ENCODE measurements at regions not wholly inside any gene's neighbourhood (a gene's known extent, or its start where the extent isn't known, plus 50 kb on each side); places are given as distances from the start of the nearest gene placed in this dataset.

DNA sequence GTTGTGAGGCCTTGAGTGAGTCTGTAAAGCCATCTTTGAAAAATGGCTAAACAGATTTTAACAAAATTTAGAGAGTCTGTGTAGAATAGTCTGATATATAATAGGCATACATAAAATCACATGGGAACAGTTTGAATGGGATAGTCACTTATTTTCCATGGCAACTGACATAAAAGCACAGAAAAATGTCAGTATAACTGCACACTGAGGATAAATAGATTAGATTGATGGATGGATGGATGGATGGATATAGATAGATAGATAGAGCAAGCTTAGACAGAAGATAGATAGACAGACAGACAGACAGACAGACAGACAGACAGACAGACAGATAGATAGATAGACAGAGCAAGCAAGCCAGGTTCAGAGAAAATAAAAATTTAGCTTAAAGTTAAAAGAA, 660.2 kb upstream of the API5 start:
- Histone ChIP-seq H3K27ac (ENCODE audit: low read length) (peak overlapping the region; percentile 23), H3K27me3 (ENCODE audit: insufficient read depth, low read depth, low read length) (no peaks in the 10 kb centered on the region), H3K9ac (ENCODE audit: low read length) (no peak overlapping the region), H3K9me2 (ENCODE audit: insufficient read depth, low read length) (no peaks in the 10 kb centered on the region), H3K79me2 (replicated peaks; ENCODE audit: insufficient read depth, low read length) (no peaks in the 10 kb centered on the region), H3F3A (ENCODE audit: insufficient read depth, low read length, poor library complexity, severe bottlenecking) (no peaks in the 10 kb centered on the region), H3K4me3 (ENCODE audit: low read length) (peak overlapping the region; percentile 41), H2AFZ (ENCODE audit: low read depth, low read length) (no peak overlapping the region), H4K20me1 (ENCODE audit: insufficient read depth) (no peaks in the 10 kb centered on the region), H3K9me3 (ENCODE audit: low read length) (no peaks in the 10 kb centered on the region), H3K36me3 (ENCODE audit: insufficient read depth, low read length) (no peaks in the 10 kb centered on the region), H3K4me2 (ENCODE audit: low read length) (peak overlapping the region; percentile 21)
- TF ChIP-seq EP300 (conservative IDR thresholded peaks at IDR 0.05; ENCODE audit: poor library complexity, severe bottlenecking) (peak; percentile 100), CTCF (IDR thresholded peaks at IDR 0.05; ENCODE audit: poor library complexity, severe bottlenecking) (no peak), POLR2AphosphoS5 (IDR thresholded peaks at IDR 0.05) (peak; percentile 93), RAD21 (conservative IDR thresholded peaks at IDR 0.05) (no peak), EZH2 (IDR thresholded peaks at IDR 0.05; ENCODE audit: borderline replicate concordance, insufficient read depth, low read length, poor library complexity, severe bottlenecking) (no peak), MXI1 (conservative IDR thresholded peaks at IDR 0.05; ENCODE audit: poor library complexity, severe bottlenecking) (no peak)
- TF ChIP-seq, protein P1, sequence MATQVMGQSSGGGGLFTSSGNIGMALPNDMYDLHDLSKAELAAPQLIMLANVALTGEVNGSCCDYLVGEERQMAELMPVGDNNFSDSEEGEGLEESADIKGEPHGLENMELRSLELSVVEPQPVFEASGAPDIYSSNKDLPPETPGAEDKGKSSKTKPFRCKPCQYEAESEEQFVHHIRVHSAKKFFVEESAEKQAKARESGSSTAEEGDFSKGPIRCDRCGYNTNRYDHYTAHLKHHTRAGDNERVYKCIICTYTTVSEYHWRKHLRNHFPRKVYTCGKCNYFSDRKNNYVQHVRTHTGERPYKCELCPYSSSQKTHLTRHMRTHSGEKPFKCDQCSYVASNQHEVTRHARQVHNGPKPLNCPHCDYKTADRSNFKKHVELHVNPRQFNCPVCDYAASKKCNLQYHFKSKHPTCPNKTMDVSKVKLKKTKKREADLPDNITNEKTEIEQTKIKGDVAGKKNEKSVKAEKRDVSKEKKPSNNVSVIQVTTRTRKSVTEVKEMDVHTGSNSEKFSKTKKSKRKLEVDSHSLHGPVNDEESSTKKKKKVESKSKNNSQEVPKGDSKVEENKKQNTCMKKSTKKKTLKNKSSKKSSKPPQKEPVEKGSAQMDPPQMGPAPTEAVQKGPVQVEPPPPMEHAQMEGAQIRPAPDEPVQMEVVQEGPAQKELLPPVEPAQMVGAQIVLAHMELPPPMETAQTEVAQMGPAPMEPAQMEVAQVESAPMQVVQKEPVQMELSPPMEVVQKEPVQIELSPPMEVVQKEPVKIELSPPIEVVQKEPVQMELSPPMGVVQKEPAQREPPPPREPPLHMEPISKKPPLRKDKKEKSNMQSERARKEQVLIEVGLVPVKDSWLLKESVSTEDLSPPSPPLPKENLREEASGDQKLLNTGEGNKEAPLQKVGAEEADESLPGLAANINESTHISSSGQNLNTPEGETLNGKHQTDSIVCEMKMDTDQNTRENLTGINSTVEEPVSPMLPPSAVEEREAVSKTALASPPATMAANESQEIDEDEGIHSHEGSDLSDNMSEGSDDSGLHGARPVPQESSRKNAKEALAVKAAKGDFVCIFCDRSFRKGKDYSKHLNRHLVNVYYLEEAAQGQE (IDR thresholded peaks at IDR 0.05; ENCODE audit: borderline replicate concordance) = peak; percentile 41

- Histone ChIP-seq H3K79me2 (replicated peaks; ENCODE audit: insufficient read depth, low read length) (no peaks in the 10 kb centered on the region), H3K9me3 (ENCODE audit: low read length) (no peaks in the 10 kb centered on the region), H3K4me3 (ENCODE audit: low read length) (no peak overlapping the region), H3K9ac (ENCODE audit: low read length) (no peak overlapping the region), H2AFZ (ENCODE audit: low read depth, low read length) (no peak overlapping the region), H3K27ac (ENCODE audit: low read length) (no peak overlapping the region), H3K27me3 (ENCODE audit: insufficient read depth, low read depth, low read length) (no peaks in the 10 kb centered on the region), H3K9me2 (ENCODE audit: insufficient read depth, low read length) (no peaks in the 10 kb centered on the region), H3K4me2 (ENCODE audit: low read length) (no peak overlapping the region), H4K20me1 (ENCODE audit: insufficient read depth) (no peaks in the 10 kb centered on the region), H3K36me3 (ENCODE audit: insufficient read depth, low read length) (no peaks in the 10 kb centered on the region), H3F3A (ENCODE audit: insufficient read depth, low read length, poor library complexity, severe bottlenecking) (no peaks in the 10 kb centered on the region)
- TF ChIP-seq RAD21 (conservative IDR thresholded peaks at IDR 0.05) (no peak), POLR2AphosphoS5 (IDR thresholded peaks at IDR 0.05) (no peak), EP300 (conservative IDR thresholded peaks at IDR 0.05; ENCODE audit: poor library complexity, severe bottlenecking) (no peak), MXI1 (conservative IDR thresholded peaks at IDR 0.05; ENCODE audit: poor library complexity, severe bottlenecking) (no peak), TAF1 (IDR thresholded peaks at IDR 0.05; ENCODE audit: low read depth) (no peak), EZH2 (IDR thresholded peaks at IDR 0.05; ENCODE audit: borderline replicate concordance, insufficient read depth, low read length, poor library complexity, severe bottlenecking) (no peak), CTCF (IDR thresholded peaks at IDR 0.05; ENCODE audit: poor library complexity, severe bottlenecking) (no peak), SMC3 (conservative IDR thresholded peaks at IDR 0.05; ENCODE audit: poor library complexity) (no peak)
- TF ChIP-seq, protein P1 (IDR thresholded peaks at IDR 0.05; ENCODE audit: borderline replicate concordance) = no peak
Observed at GRCh38 chr11:42657169-42657568, 654.6 kb upstream of the API5 start.
